Right renal pelvis (tissue), 4 donors: ENCODE measurements at regions not wholly inside any gene's neighbourhood (a gene's known extent, or its start where the extent isn't known, plus 50 kb on each side); places are given as distances from the start of the nearest gene placed in this dataset.

Experiments
- DNase-seq, 4 donors: peaks; one replicate each; pipeline ENCODE4 v3.0.0-alpha.2; 2013; ENCODE audit warnings: low read depth in 4 of 4, low spot score in 3 of 4, missing footprints in 1 of 4

DNA sequence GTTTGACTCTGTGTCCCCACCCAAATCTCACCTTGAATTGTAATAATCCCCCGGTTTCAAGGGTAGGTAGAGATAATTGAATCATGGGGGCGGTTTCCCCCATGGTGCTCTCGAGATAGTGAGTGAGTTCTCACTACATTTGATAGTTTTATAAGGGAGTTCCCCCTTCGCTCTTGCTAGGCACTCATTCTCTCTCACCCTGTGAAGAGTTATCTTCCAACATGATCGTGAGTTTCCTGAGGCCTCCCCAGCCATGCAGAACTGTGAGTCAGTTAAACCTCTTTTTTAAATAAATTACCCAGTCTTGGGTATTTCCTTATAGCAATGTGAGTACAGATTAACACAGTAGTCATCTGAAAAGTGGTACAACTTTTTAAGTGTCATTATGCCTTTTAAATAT, 913.5 kb upstream of the LRRN3 start:
- no peak for DNase-seq

GRCh38 chr7:110179037-110179436, 911.9 kb upstream of the LRRN3 start:
- DNase-seq: no peak

DNA sequence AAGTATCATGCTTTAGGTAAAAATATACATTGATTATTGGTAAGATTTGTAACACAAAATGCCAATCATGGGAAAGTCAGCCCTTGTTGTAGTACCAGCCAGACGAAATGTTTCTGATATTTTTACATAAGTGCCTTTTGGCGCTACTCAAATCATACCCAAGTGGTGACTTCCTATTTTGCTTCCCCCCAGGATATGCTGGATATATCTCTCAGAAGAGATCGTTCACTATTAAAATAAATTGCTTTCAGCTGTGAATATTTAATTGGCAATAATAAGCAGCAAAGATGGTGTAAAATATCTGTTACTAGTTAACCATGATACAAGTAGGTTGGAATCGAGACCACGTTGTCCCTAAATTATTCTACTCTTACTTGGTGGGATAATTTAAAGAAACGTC, 909.2 kb upstream of the LRRN3 start:
- no peak for DNase-seq

DNA sequence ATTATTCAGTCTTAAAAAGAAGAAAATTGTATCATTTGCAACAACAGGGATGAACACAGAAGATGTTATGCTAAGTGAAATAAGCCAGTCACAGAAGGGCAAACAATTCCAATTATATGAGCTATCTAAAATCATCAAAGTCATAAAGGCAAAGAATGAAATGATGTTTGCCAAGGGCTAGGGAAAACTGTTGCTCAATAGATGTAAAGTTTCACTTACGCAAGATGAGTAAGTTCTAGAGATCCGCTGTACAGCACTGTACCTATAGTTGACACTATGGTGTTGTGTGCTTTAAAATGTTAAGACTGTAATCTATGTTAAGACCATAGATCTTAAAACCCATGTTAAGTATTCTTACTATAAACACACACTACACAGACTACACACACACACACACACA, 904.6 kb upstream of the LRRN3 start:
- DNase-seq: no peak

DNA sequence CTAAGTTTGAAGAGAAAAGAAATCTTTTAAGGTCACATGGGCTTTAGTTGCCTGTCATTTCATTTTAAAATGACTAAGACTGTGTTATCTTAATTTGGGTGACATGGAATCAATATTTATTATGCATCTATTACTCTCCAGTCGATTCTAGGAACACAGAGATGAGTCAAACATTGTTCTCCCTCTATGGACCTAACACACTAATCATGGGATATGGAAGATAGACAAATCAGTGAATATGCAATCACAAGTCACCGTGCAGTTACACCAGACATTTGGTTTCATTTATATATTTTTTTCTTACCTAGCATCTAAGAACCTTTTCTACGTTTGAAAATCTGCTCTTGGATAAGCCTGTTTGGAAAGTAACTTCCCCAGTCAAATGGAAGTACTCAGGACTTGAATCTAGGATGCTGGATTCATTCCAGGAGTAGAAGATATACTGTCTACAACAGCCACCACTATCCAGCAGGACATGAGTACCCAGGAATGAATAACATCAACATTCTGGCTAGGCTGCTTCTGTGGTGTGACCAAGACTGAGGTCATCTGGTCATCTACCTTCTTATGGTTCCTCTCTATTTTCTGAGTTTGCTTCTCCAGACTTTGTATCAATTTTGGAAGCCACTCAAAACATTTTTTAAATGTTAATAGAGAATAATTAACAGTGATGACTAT, 902.9 kb upstream of the LRRN3 start:
- no peak for DNase-seq

GRCh38 chr7:110204527-110204926, 886.4 kb upstream of the LRRN3 start:
- DNase-seq: no peak

DNA sequence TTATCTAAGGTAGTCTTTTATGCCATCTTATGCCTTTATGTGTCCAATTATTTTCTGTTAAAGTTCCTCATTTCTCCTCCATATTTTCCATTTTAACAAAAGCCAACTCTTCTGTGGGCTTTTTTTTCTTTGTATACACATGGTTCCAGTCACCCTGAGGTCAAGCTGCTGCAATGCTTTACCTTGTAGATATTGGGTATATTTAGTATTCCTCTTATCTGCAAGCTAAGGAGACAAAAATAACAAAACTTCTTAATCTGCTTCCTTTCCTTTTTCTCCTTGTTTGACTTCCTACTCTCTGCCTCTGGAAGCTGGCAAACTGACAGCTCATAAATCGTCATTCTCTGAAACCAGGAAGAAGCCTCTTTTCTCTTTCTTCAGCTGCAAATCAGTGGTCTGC, 885.0 kb upstream of the LRRN3 start:
- DNase-seq: no peak

DNA sequence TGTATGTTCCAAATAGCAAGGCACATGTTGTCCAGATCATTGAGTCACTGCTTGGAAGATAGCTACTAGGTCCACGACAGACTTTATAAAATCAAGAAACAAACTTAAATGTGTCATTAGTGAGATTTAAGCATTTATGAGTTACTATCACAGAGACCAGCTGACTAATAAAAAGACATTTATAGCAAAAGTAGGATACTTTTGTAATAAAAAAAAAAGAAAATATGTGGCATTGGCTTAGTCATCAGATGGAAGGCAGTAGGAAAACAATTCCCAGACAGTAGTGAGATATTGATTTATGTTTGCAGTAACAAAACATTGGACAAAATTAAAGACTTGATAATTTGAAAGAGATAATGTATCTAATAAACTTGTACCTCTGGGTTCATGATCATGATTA, 881.0 kb upstream of the LRRN3 start:
- DNase-seq: no peak

- no peak for DNase-seq
These were observed 879.9 kb upstream of the LRRN3 start for GRCh38 chr7:110210941-110211608.

- no peak for DNase-seq
These were observed 866.3 kb upstream of the LRRN3 start for GRCh38 chr7:110224643-110225042.

GRCh38 chr7:110246118-110246517, 844.8 kb upstream of the LRRN3 start:
- DNase-seq: no peak

DNA sequence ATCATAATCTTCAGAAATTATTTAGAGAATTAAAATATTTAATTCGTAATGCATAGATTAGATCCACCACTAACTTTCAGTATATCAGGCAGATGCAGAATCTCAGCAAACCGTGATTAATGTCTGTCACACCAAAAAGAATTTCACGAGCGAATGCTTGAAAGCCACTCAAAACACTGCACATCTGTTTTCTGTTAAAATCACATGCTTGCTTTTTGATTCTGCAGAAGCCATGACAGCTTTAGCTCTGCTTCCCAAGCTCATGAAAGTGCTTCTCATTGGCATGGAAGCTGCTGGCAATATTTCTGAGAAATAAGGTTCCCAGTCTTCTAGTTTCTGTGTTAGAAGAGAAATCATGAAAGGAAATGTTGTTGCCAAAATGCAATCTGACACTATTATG, 837.8 kb upstream of the LRRN3 start:
- no peak for DNase-seq

DNA sequence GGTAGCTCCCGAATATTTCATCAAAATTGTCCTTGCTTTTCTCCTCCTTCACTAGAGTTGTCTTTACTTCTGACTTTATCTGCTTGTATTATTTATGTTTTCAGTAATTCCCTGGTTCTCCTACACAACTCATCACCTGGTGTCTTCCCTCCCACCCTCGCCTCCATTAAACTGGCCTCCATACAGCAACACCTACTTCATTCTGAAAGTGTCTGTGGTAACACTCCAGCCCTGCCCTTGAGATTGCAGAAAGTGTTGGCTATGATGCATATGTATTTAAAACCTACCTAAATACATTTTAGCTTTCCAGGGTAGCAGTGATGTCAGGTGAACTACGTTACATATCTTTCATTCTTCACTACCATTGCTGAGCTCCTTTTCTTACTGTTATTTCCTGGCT, 833.3 kb upstream of the LRRN3 start:
- DNase-seq: no peak

GRCh38 chr7:110262251-110262650, 828.7 kb upstream of the LRRN3 start:
- no peak for DNase-seq

- no peak for DNase-seq
These were observed 826.6 kb upstream of the LRRN3 start for GRCh38 chr7:110264288-110264687.

DNA sequence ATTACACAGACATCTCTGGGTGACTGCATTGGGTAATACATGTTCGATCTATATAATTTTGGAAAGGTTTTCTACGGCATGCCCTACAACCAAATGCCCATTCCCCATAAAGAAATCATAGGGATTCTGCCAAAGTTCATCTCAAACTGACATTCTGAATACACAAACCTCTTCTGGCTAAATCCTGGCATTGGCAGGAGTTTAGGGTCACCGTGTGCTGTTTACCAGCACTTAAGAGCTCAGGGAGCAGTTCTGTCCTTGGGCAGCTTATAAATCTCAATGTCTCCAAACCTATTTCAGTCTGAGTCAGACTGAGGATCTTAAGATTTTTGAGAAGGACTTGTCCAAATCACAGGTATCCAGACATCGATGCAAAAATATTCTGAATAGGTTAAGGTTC, 809.6 kb upstream of the LRRN3 start:
- DNase-seq: no peak

- no peak for DNase-seq
These were observed 807.9 kb upstream of the LRRN3 start for GRCh38 chr7:110283056-110283455.

- no peak for DNase-seq
These were observed 799.5 kb upstream of the LRRN3 start for GRCh38 chr7:110291430-110291829.

DNA sequence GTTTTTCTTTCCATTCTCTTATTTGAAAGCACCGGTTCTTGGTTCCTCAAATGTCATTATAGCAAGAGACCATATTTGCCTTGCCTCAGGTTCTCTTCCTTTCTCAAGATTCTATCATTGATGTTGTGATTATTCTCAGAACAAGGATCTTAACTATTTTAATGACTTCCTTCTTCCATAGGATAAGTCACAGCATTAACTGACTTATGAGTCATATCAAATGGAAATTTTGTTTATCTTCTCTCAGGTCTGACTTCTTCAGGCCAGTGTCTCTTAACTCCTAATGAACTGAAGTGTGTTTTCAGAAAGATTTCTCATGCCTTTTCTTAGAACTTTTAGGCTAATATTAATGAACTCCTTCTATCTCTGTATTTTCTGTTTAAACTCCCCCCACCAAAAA, 794.6 kb upstream of the LRRN3 start:
- DNase-seq: no peak

DNA sequence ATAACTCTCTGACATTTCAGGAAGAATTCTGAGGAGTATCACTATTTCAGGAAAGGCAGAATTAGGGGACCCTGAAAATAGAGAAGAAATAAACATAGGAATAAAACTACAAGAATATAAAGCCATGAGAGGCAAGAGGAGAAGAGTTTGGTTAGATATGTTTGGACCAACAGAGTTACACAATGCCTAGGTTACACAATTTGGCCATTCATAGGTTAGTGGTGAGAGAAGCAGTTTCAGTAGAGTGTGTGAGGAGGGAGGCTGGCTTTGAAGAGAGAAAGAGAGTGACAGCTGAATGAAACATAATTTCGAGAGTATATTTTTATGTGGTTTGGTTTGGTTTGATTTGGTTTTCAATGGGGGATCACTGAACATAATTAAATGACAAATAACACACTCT, 783.2 kb upstream of the LRRN3 start:
- no peak for DNase-seq

GRCh38 chr7:110308791-110309190, 782.1 kb upstream of the LRRN3 start:
- DNase-seq: no peak

DNA sequence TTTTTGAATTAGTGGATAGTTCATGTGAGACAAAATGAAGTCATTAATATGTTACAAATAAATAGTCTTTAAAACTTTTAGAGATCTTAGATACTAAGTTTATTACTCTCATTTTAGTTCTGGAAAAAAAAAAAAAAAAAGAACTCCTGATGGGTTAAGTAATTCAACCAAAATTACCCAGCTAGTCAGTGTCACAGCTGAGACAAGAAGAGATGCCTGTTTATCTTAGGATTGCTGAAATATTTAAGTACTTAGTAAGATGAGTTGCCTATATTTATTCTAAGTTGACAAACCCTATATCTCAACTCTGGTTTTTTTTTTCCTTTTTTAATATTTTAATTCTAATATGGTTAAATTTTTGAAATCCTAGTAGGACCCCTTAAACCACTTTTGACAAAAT, 781.0 kb upstream of the LRRN3 start:
- DNase-seq: no peak

GRCh38 chr7:110311556-110311955, 779.4 kb upstream of the LRRN3 start:
- DNase-seq: no peak
